ENCODE measurements at regions not wholly inside any gene's neighbourhood (a gene's known extent, or its start where the extent isn't known, plus 50 kb on each side); places are given as distances from the start of the nearest gene placed in this dataset.

DNA sequence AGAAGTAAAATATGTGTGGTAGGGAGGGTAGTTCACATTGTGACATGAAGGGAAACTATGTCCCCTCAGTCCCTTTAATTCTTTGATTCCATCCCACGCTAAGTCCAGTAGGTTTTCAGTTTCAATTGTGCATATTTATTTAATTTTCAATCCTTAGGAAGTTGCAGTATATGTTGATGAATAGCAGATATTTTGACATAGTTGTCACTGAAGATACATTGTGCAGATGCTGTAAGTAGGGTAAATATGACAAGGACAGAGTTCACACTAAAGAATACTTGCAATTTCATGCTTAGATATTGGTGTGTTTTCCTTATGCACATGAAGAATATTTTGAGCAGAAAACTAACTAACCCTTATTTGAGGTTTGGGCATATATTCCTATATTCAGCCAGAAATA lies 595.4 kb upstream of the MIR17HG start:
- Histone ChIP-seq H3K4me1 (no peaks in the 10 kb centered on the region), H3K27ac (no peak overlapping the region), H3K36me3 (no peaks in the 10 kb centered on the region), H3K4me3 (no peak overlapping the region), H3K27me3 (no peaks in the 10 kb centered on the region), H3K9me3 (no peaks in the 10 kb centered on the region)
- no peak for ATAC-seq
- TF ChIP-seq EP300 (IDR thresholded peaks at IDR 0.05) (no peak), POLR2A (IDR thresholded peaks at IDR 0.05) (no peak), POLR2AphosphoS5 (IDR thresholded peaks at IDR 0.05) (no peak)
- TF ChIP-seq, protein P1, sequence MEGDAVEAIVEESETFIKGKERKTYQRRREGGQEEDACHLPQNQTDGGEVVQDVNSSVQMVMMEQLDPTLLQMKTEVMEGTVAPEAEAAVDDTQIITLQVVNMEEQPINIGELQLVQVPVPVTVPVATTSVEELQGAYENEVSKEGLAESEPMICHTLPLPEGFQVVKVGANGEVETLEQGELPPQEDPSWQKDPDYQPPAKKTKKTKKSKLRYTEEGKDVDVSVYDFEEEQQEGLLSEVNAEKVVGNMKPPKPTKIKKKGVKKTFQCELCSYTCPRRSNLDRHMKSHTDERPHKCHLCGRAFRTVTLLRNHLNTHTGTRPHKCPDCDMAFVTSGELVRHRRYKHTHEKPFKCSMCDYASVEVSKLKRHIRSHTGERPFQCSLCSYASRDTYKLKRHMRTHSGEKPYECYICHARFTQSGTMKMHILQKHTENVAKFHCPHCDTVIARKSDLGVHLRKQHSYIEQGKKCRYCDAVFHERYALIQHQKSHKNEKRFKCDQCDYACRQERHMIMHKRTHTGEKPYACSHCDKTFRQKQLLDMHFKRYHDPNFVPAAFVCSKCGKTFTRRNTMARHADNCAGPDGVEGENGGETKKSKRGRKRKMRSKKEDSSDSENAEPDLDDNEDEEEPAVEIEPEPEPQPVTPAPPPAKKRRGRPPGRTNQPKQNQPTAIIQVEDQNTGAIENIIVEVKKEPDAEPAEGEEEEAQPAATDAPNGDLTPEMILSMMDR (IDR thresholded peaks at IDR 0.05) = no peak
- 46 to 67% methylated on average over 1 of the region's 1 CpG for WGBS, 2 donors (ENCODE audit: low coverage in 1 of 2)

DNA sequence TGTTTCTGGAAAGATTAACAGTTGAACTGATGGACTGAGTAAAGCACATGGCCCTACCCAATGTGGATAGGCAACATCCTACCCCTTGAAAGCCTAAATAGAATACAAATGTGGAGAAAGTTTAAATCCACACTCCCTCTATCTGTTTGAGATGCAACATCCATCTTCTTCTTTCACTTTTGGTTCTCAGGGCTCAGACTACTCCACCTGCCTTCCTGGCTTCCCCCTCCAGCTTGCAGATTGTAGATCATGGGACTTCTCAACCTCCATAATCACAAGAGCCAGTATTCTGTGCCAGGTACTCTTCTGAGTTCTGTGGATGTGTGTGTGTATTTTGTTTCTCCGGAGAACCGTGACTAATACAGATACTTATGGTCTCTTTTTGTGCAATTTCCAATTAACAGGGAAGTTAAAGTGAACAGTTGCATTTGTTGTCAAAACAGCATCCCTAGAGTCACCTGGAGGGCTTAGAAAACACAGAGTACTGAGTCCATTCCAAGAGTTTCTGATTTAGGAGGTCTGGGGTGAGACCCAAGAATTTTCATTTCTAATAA lies 590.3 kb upstream of the MIR17HG start:
- 81 to 100% methylated on average over 2 of the region's 2 CpGs for WGBS, 2 donors (ENCODE audit: low coverage in 1 of 2)
- ATAC-seq = peak; percentile 22
- no peaks in the 10 kb centered on the region for H3K36me3 ChIP-seq
- no peaks in the 10 kb centered on the region for H3K4me1 ChIP-seq
- no peaks in the 10 kb centered on the region for H3K27me3 ChIP-seq
- no peak overlapping the region for H3K4me3 ChIP-seq
- no peak for TF ChIP-seq POLR2A (IDR thresholded peaks at IDR 0.05)
- TF ChIP-seq POLR2AphosphoS5 (IDR thresholded peaks at IDR 0.05) = no peak
- TF ChIP-seq EP300 (IDR thresholded peaks at IDR 0.05) = no peak
- TF ChIP-seq, protein P1 (IDR thresholded peaks at IDR 0.05) = no peak
- no peaks in the 10 kb centered on the region for H3K9me3 ChIP-seq
- H3K27ac ChIP-seq = no peak overlapping the region

DNA sequence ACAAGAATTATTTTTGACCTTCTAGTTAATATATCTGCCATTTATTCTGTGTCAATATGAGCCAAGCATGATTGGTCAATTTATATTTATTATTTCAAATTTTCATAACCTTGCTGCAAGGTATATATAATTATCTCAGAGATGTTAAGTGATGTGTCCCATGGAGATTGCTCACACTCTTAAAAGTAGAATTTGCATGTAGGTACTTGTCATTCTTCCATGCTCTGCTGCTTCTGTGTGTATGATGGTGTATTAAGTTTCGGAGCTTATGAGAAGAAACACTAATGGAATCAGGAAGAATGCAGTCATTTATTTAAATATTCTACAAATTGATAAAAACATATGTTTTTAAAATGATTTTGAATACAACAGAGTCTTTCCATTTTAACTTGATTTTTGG lies 586.8 kb upstream of the MIR17HG start:
- no peak overlapping the region for H3K27ac ChIP-seq
- no peaks in the 10 kb centered on the region for H3K4me1 ChIP-seq
- no peaks in the 10 kb centered on the region for H3K27me3 ChIP-seq
- 78 to 89% methylated on average over 1 of the region's 1 CpG for WGBS, 2 donors (ENCODE audit: low coverage in 1 of 2)
- H3K4me3 ChIP-seq = no peak overlapping the region
- TF ChIP-seq POLR2A (IDR thresholded peaks at IDR 0.05) = no peak
- TF ChIP-seq, protein P1 (IDR thresholded peaks at IDR 0.05) = no peak
- TF ChIP-seq EP300 (IDR thresholded peaks at IDR 0.05) = no peak
- no peak for TF ChIP-seq POLR2AphosphoS5 (IDR thresholded peaks at IDR 0.05)
- ATAC-seq = no peak
- H3K9me3 ChIP-seq = no peaks in the 10 kb centered on the region
- H3K36me3 ChIP-seq = no peaks in the 10 kb centered on the region

DNA sequence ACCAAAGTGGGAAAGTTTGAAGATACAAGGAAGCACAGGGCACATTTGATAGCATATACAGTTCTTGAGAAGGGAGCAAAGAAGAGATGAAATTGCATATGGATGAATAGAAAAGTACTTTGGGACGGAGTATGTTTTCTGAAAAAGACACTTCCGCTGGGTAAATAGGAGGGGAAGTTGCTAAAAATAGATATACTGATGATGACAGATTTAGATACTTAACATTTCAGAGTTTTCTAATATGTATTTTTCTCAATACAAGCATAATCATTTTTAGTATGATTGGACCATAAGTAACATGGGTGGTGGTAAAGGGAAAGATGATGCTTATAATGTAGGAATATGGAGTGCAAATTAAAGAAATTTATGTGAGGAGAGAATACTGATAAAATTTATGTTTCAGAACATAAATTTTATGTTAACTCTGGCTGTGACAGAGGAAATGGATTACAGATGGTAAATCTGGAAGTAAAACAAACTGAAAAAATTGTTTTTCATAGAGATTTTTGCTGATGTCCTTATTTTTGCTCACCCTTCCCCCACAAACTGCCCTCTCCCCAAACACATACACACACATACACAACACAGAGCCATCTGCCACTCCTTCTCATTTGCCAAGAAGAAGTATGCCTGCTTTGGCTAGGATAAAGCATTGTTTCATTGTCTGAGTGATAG lies 583.9 kb upstream of the MIR17HG start:
- no peak for ATAC-seq
- Histone ChIP-seq H3K27ac (no peak overlapping the region), H3K9me3 (no peaks in the 10 kb centered on the region), H3K4me1 (no peaks in the 10 kb centered on the region), H3K4me3 (no peak overlapping the region), H3K36me3 (no peaks in the 10 kb centered on the region), H3K27me3 (no peaks in the 10 kb centered on the region)
- 39 to 62% methylated on average over 2 of the region's 2 CpGs for WGBS, 2 donors (ENCODE audit: low coverage in 1 of 2)
- TF ChIP-seq POLR2AphosphoS5 (IDR thresholded peaks at IDR 0.05) = no peak
- TF ChIP-seq, protein P1 (IDR thresholded peaks at IDR 0.05) = no peak
- TF ChIP-seq POLR2A (IDR thresholded peaks at IDR 0.05) = no peak
- TF ChIP-seq EP300 (IDR thresholded peaks at IDR 0.05) = no peak

DNA sequence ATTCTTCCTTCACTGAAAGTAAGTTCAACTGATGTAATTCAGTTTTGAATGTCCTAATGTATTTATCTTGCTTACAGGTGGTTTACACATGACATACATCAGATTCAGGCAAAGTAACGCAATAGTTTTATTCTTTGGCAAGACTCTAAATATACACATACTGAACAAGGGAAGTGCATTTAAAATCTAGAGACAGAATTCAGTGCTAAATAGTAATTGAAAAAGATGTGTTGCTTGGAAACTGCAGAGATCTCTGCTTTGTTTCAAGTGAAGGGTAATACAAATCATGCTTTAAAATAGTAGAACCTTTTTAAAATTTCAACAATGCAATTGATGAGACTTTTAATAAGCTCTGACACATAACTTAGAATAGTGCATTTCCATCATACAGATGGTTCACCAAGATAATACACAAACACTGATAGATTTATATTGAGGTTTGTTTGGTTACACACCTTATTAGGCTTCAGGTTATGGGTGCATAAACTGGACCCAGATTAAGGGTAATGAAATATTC lies 581.0 kb upstream of the MIR17HG start:
- WGBS, 2 donors (ENCODE audit: low coverage in 1 of 2) = 24 to 50% methylated on average over 1 of the region's 1 CpG
- TF ChIP-seq, protein P1 (IDR thresholded peaks at IDR 0.05) = no peak
- TF ChIP-seq EP300 (IDR thresholded peaks at IDR 0.05) (no peak), POLR2AphosphoS5 (IDR thresholded peaks at IDR 0.05) (no peak), POLR2A (IDR thresholded peaks at IDR 0.05) (no peak)

More for the DNA sequence above, 581.0 kb upstream of the MIR17HG start:
- Histone ChIP-seq H3K4me1 (no peaks in the 10 kb centered on the region), H3K9me3 (no peaks in the 10 kb centered on the region), H3K27ac (no peak overlapping the region), H3K27me3 (no peaks in the 10 kb centered on the region), H3K36me3 (no peaks in the 10 kb centered on the region), H3K4me3 (no peak overlapping the region)
- no peak for ATAC-seq

Measured in gastroesophageal sphincter (tissue), 4 donors.